A549 (cell line): ENCODE measurements at regions not wholly inside any gene's neighbourhood (a gene's known extent, or its start where the extent isn't known, plus 50 kb on each side); places are given as distances from the start of the nearest gene placed in this dataset.

Experiments used
- ATAC-seq, 2 experiments: fragments of 200-7000 bp in 1 of 2; fragments of >200 bp in 1 of 2; cut with Nextera tagmentation in 1 of 2; cut with Tn5 transposase in 1 of 2; 3 replicates each; pipeline versions ENCODE4 v1.8.0 to v1.9.1; 2018 to 2020; ENCODE audit warnings: mild to moderate bottlenecking in 1 of 2, moderate library complexity in 1 of 2
- CTCF ChIA-PET: fragments of 300-600 bp; sonication (Branson Sonifier 250); formaldehyde crosslinking; extraction: SDS; loops from one replicate; lab custom pipeline; 2021; ENCODE audit warnings: antibody characterized with exemption, inconsistent platforms; lab: Yijun Ruan, JAX
- POLR2A ChIA-PET: fragments of 350-600 bp; formaldehyde crosslinking; extraction: SDS; loops from one replicate; lab custom pipeline; 2021; ENCODE audit warnings: antibody characterized with exemption, inconsistent platforms; lab: Yijun Ruan, JAX
- DNase-seq, 2 experiments: peaks; one replicate each; pipeline versions ENCODE4 v3.0.0 to v3.0.0-alpha.2; 2011 to 2016; ENCODE audit warnings: low read depth in 1 of 2, low spot score in 1 of 2
- FAIRE-seq: peaks from 2 replicates; lab custom pipeline; 2011; peaks lifted over from hg19 to GRCh38; lab: Jason Lieb, UNC
- H3K27ac ChIP-seq, 2 experiments: fragments of >200 bp; sonication (Bioruptor Twin); formaldehyde crosslinking; 3 replicates each; pipeline ENCODE4 v1.5.1; 2016 to 2017
- H3K4me1 ChIP-seq: fragments of >200 bp; sonication (Bioruptor Twin); formaldehyde crosslinking; 3 replicates; pipeline ENCODE4 v1.6.1; 2016
- H3K4me2 ChIP-seq: fragments of >200 bp; sonication (Bioruptor Twin); formaldehyde crosslinking; 3 replicates; pipeline ENCODE4 v1.6.1; 2016
- H3K4me3 ChIP-seq: fragments of >200 bp; sonication (Bioruptor Twin); formaldehyde crosslinking; 3 replicates; pipeline ENCODE4 v1.5.1; 2016
- H3K9me3 ChIP-seq: fragments of >200 bp; sonication (Bioruptor Twin); formaldehyde crosslinking; 3 replicates; pipeline ENCODE4 v1.6.1; 2016
- BHLHE40 ChIP-seq: IDR thresholded peaks from 2 replicates; pipeline ENCODE4 v1.6.1; 2012; ENCODE audit warnings: low read depth, low read length, inconsistent platforms
- CEBPB ChIP-seq, 2 experiments: fragments of >200 bp in 1 of 2; sonication (Bioruptor Twin) in 1 of 2; formaldehyde crosslinking in 1 of 2; IDR thresholded peaks; 2 replicates each; pipeline ENCODE4 v1.6.1; 2012 to 2016
- EP300 ChIP-seq, 2 experiments: fragments of >200 bp; sonication (Bioruptor Twin); formaldehyde crosslinking; IDR thresholded peaks; 2 replicates in 1 of 2; 3 replicates in 1 of 2; pipeline ENCODE4 v1.6.1; 2016 to 2017
- ESRRA ChIP-seq: fragments of 150-350 bp; IDR thresholded peaks from 2 replicates; pipeline ENCODE4 v1.6.1; 2014; ENCODE audit warnings: mild to moderate bottlenecking, low read length, borderline replicate concordance
- FOSB ChIP-seq: fragments of 250-450 bp; sonication (Bioruptor Pico); IDR thresholded peaks from 2 replicates; pipeline ENCODE4 v1.5.0; 2020; ENCODE audit warnings: mild to moderate bottlenecking, moderate library complexity
- FOSL2 ChIP-seq, 2 experiments: fragments of 450-650 bp in 1 of 2; fragments of >200 bp in 1 of 2; sonication (Bioruptor Twin) in 1 of 2; formaldehyde crosslinking; IDR thresholded peaks; 2 replicates each; pipeline versions ENCODE4 v1.5.0 to v1.6.1; 2016 to 2020; ENCODE audit warnings: mild to moderate bottlenecking in 1 of 2, moderate library complexity in 1 of 2
- FOXS1 ChIP-seq: fragments of 250-450 bp; sonication (Bioruptor Pico); IDR thresholded peaks from 2 replicates; pipeline ENCODE4 v1.5.0; 2020; ENCODE audit warnings: mild to moderate bottlenecking, moderate library complexity
- HEYL ChIP-seq: fragments of 250-450 bp; sonication (Bioruptor Pico); IDR thresholded peaks from 2 replicates; pipeline ENCODE4 v1.8.0; 2021; ENCODE audit warnings: mild to moderate bottlenecking, moderate library complexity
- HOXB13 ChIP-seq: fragments of 250-450 bp; sonication (Bioruptor Pico); IDR thresholded peaks from 2 replicates; pipeline ENCODE4 v1.5.0; 2020; ENCODE audit warnings: low read depth, mild to moderate bottlenecking, moderate library complexity
- JUNB ChIP-seq: fragments of >200 bp; sonication (Bioruptor Twin); formaldehyde crosslinking; IDR thresholded peaks from 2 replicates; pipeline ENCODE4 v1.6.1; 2016
- KDM5A ChIP-seq: fragments of 200-600 bp; sonication (generic); IDR thresholded peaks from 2 replicates; pipeline ENCODE4 v1.6.1; 2016; ENCODE audit warnings: antibody characterized with exemption, mild to moderate bottlenecking
- MAZ ChIP-seq: fragments of 150-350 bp; IDR thresholded peaks from 2 replicates; pipeline ENCODE4 v1.6.1; 2014; ENCODE audit warnings: antibody characterized with exemption, low read depth, low read length, borderline replicate concordance
- MYC ChIP-seq: IDR thresholded peaks from 2 replicates; pipeline ENCODE4 v1.6.1; 2012; ENCODE audit warnings: mild to moderate bottlenecking, inconsistent platforms, low read length, improper control_type of control experiment, borderline replicate concordance
- NFE2L2 ChIP-seq: fragments of 150-350 bp; conservative IDR thresholded peaks from 2 replicates; pipeline ENCODE4 v1.6.1; 2014; ENCODE audit warnings: low read length
- PHF8 ChIP-seq: fragments of 200-600 bp; sonication (generic); IDR thresholded peaks from 2 replicates; pipeline ENCODE4 v1.6.1; 2016; ENCODE audit warnings: low read depth, mild to moderate bottlenecking, antibody characterized with exemption, moderate library complexity, borderline replicate concordance
- RARB ChIP-seq: fragments of 250-450 bp; sonication (Bioruptor Pico); IDR thresholded peaks from 2 replicates; pipeline ENCODE4 v1.8.0; 2021; ENCODE audit warnings: mild to moderate bottlenecking, moderate library complexity
- RCOR1 ChIP-seq: fragments of 150-350 bp; IDR thresholded peaks from 2 replicates; pipeline ENCODE4 v1.6.1; 2014; ENCODE audit warnings: antibody characterized with exemption, low read length, low read depth
- RFX5 ChIP-seq: fragments of 450-650 bp; IDR thresholded peaks from 2 replicates; pipeline ENCODE4 v1.7.1; 2014; ENCODE audit warnings: antibody characterized with exemption, mild to moderate bottlenecking, moderate library complexity
- RNF2 ChIP-seq: fragments of 200-600 bp; sonication (generic); IDR thresholded peaks from 2 replicates; pipeline ENCODE4 v1.6.1; 2016; ENCODE audit warnings: low read depth, mild to moderate bottlenecking, antibody characterized with exemption, moderate library complexity, borderline replicate concordance
- TP53 ChIP-seq: fragments of 250-450 bp; sonication (Bioruptor Pico); IDR thresholded peaks from 2 replicates; pipeline ENCODE4 v1.5.0; 2021; ENCODE audit warnings: mild to moderate bottlenecking, moderate library complexity
- ZSCAN20 ChIP-seq: fragments of 250-450 bp; sonication (Bioruptor Pico); IDR thresholded peaks from 2 replicates; pipeline ENCODE4 v1.8.0; 2022; ENCODE audit warnings: mild to moderate bottlenecking, moderate library complexity
- WGBS: methylation state at CpG from one replicate; pipeline ENCODE4 v1.1.6; 2017; ENCODE audit errors: missing lambda C conversion rate; 5-methylcytosine and 5-hydroxymethylcytosine counted together
- TF ChIP-seq, protein P1 (sequence below): fragments of 250-450 bp; sonication (Bioruptor Pico); IDR thresholded peaks from 2 replicates; pipeline ENCODE4 v1.5.0; 2021; ENCODE audit warnings: mild to moderate bottlenecking, moderate library complexity, borderline replicate concordance
- TF ChIP-seq, protein P2 (sequence below): fragments of 250-450 bp; sonication (Bioruptor Pico); IDR thresholded peaks from 2 replicates; pipeline ENCODE4 v1.5.0; 2020; ENCODE audit warnings: low read depth, mild to moderate bottlenecking, moderate library complexity

DNA sequence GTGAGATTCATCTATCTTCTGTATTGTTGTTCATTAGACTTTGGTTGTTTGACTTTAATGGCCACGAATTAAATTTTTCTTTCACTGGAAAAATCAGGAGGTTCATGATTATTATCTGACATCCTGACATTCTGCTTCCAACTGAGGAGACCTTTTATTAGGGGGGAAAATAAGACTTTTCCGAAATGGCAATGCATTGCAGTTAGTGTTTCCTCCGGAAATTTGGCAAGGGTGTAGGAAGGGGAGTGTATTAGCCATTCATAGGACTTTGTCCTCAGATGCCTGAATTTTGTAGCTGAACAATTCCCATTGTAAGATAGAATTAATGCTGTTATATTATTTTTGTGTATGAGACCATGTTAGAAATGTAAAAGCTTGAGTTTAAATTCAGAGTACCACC is 450.6 kb upstream of the TGFBR2 start:
- no peak overlapping the region for H3K4me2 ChIP-seq
- H3K4me3 ChIP-seq: no peak overlapping the region
- 29% methylated on average over 3 of the region's 3 CpGs for WGBS
- FAIRE-seq (no peak), DNase-seq (no peak)
- no peak overlapping the region for H3K27ac ChIP-seq
- H3K4me1 ChIP-seq: 0 out of 3 replicates have a peak, but pooled peaks cover 3% of the 10 kb centered on the region
- no peak for TF ChIP-seq MAZ
- no peak for TF ChIP-seq ZSCAN20 (CRISPR knock-in tag)
- no peak for TF ChIP-seq MYC
- no peak for TF ChIP-seq HEYL (CRISPR knock-in tag)
- TF ChIP-seq KDM5A: no peak
- TF ChIP-seq RFX5: no peak
- TF ChIP-seq JUNB: no peak
- no peak for TF ChIP-seq RARB
- no peak for TF ChIP-seq NFE2L2
- TF ChIP-seq RNF2: no peak
- TF ChIP-seq, all 56 proteins: peak for 0
- ChIA-PET CTCF (interaction anchor here (1.5 kb wide), 1 partner anchor 44 kb away, joined by 4 read pairs; no protein-coding TSS in a partner anchor), POLR2A (no interaction called here)
- no peak for ATAC-seq
- 0 out of 3 replicates have a peak, but pooled peaks cover 2% of the 10 kb centered on the region for H3K9me3 ChIP-seq

DNA sequence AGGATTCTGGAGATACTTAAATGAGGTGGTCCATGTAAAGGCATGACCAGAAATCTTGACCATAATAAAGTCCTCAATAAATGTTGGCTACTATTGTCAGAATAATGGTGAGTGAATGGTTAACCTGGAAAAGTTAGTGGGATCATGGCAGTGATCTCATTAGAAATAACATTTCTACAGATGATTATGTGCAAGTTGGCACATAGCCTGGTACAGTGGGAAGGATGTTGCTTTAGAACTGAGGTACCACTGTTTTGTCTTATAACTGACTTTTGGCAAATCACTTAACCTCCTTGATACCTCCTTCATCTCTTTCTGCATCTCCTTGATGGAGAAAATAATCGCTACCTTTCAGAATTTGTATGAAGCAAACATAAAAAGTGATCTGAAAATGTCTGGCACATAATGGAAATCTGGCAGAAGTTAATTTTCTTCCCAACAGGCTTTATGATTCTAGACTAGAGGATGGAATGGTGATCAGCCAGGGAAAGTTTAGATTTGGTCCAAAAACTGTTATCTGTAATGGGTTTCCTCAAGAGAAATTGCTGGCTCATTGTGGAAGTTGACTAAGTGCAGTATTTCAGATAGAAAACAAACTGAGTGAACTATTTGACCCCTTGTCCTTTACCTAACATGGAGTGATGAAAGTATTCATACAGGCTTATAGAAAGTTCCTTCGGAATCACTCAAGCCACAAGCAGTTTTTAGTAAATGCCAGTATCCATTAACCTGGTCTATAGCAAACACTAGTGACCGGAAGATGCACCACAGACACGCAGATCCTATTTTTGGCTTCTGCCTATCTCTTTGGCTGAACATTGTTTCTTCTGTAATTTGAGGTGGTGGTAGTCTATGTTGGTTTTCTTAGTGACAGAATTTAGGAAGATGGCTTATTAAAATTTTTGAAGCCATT is 449.6 kb upstream of the TGFBR2 start:
- Histone ChIP-seq H3K4me1 (0 out of 3 replicates have a peak, but pooled peaks cover 3% of the 10 kb centered on the region), H3K4me3 (no peak overlapping the region), H3K4me2 (0 out of 3 replicates have a peak overlapping the region, but pooled peaks have one; percentile 6), H3K9me3 (0 out of 3 replicates have a peak, but pooled peaks cover 2% of the 10 kb centered on the region), H3K27ac (peak overlapping the region in 1 of 2 experiments; percentile 8; a peak in 1 of 6 replicates)
- DNase-seq (peak in 1 of 2 experiments; percentile 11), FAIRE-seq (no peak), ATAC-seq (no peak)
- ChIA-PET POLR2A (no interaction called here), CTCF (interaction anchor here (1.5 kb wide), 1 partner anchor 43 kb away, joined by 4 read pairs; no protein-coding TSS in a partner anchor)
- TF ChIP-seq HEYL (CRISPR knock-in tag) (no peak), TP53 (no peak), BHLHE40 (no peak), RCOR1 (no peak), ESRRA (no peak), EP300 (IDR thresholded peaks at IDR 0.05) (no peak), FOSL2 (IDR thresholded peaks at IDR 0.05) (no peak), FOSL2 (CRISPR knock-in tag; IDR thresholded peaks at IDR 0.05) (no peak), HOXB13 (CRISPR knock-in tag) (no peak), CEBPB (IDR thresholded peaks at IDR 0.05) (no peak), FOSB (no peak), PHF8 (no peak), FOXS1 (CRISPR knock-in tag) (no peak)
- TF ChIP-seq, protein P1, sequence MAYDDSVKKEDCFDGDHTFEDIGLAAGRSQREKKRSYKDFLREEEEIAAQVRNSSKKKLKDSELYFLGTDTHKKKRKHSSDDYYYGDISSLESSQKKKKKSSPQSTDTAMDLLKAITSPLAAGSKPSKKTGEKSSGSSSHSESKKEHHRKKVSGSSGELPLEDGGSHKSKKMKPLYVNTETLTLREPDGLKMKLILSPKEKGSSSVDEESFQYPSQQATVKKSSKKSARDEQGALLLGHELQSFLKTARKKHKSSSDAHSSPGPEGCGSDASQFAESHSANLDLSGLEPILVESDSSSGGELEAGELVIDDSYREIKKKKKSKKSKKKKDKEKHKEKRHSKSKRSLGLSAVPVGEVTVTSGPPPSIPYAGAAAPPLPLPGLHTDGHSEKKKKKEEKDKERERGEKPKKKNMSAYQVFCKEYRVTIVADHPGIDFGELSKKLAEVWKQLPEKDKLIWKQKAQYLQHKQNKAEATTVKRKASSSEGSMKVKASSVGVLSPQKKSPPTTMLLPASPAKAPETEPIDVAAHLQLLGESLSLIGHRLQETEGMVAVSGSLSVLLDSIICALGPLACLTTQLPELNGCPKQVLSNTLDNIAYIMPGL (CRISPR knock-in tag): no peak
- TF ChIP-seq, protein P2, sequence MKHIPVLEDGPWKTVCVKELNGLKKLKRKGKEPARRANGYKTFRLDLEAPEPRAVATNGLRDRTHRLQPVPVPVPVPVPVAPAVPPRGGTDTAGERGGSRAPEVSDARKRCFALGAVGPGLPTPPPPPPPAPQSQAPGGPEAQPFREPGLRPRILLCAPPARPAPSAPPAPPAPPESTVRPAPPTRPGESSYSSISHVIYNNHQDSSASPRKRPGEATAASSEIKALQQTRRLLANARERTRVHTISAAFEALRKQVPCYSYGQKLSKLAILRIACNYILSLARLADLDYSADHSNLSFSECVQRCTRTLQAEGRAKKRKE (CRISPR knock-in tag): no peak
- WGBS: 69% methylated on average over 4 of the region's 4 CpGs
